Embryonic facial prominence (tissue), 1 donor: ENCODE measurements at regions not wholly inside any gene's neighbourhood (a gene's known extent, or its start where the extent isn't known, plus 50 kb on each side); places are given as distances from the start of the nearest gene placed in this dataset.
"Not testable (repeated sequence)": the region's sequence is repeated elsewhere in the genome, so short reads cannot be mapped to it uniquely, and the experiment has no call there.

Experiments
- DNase-seq: peaks from one replicate; pipeline ENCODE4 v3.0.0-alpha.2; 2016; ENCODE audit errors: extremely low spot score

DNA sequence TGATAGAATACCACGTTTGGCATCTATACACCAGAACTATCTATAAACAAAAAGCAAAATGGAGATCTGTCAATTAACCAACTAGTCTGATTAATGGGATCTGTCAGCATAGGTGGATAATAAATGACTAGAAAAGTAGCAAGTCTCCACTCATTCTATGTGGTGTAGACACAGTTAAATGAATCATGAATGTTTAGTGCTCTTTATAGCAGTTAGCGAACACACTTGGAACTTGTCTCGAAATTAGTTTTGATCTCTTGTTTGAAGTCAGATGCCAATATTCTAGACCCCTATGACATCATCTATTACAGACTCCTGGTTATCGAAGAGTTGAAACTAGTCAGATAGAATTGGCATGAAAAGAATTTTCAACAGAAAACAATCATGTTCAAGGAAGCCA is 259.7 kb downstream of the AHR start:
- DNase-seq, result no peak

DNA sequence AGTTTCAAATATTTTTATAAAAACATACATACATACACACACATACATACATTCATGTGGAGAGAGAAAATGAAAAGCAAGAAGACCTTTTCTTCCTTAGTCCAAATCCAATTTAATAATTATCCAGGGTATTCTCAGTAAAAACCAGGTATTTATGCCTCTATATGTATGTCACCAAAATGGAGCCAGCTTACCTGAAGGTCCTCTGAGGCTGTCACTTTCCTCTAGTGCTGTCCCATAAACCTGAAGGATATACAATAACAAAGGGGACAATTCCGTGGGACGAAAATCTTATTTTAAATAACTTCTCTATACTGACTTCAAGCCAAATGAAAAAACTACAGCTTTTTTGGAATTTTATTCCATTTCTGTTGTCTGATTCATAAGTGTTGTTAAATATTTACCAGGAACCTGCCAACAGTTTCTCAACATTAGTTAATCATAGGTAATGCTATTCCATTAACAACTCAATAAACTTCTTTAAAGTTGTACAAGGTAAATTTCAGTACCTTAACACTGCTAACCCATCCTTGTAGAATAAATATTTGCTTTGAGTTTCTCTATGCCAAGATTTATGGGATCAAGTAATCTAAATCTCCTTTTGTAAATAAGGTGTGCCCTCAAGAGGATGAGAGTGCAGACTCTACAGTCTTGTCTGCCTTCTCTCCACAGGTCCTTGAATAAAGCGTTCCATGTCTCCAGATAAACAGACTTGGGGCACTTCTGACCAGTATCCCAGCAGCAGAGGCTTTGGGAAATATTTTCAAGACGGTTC is 260.3 kb downstream of the AHR start:
- DNase-seq, result no peak

- no peak for DNase-seq
These were observed 260.9 kb downstream of the AHR start for GRCh38 chr7:17559388-17559787.

- no peak for DNase-seq
These were observed 262.1 kb downstream of the AHR start for GRCh38 chr7:17560516-17560915.

DNA sequence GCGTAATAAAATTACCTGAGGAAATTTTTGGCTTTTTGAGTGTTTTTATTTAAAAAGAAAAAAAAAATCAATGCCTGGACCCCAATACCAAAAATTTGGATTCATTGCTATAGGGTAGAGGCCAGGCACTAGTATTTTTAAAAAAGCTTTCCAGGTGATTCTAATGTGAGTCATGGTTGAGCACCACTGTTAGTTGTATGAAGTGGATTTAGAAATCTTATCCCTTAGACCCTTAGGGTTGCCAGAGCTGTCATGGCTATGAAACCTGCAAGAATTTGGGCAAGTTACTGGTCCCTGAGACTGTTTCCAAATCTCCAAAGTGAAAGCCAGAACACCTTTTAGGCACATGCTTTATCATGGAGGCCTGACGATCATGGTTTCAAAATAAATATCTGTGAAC is 262.5 kb downstream of the AHR start:
- no peak for DNase-seq

- DNase-seq, result no peak
These were observed 266.3 kb downstream of the AHR start for GRCh38 chr7:17564678-17565212.

- no peak for DNase-seq
These were observed 281.7 kb downstream of the AHR start for GRCh38 chr7:17580141-17580540.

- peak; percentile 40 for DNase-seq
These were observed 282.4 kb downstream of the AHR start for GRCh38 chr7:17580856-17581255.

DNA sequence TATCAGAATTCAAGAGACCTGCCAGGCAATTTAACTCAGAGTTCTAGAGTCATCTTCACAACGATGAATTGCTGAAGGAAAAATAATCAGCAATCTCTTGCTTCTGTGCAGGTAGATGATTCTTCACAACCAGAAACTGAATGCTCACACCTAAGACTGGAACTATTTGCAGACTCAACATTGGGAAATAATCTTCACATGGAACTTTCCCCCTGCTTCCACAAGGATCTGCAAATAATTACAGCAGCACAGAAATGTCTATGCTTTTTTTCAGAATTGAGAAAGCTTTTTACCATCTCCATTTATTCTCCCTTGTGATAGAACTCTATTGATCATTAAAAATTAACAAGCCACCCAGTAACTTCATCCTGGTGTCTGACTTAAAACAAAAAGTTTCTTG is 282.8 kb downstream of the AHR start:
- no peak for DNase-seq

- DNase-seq, result not testable (repeated sequence)
These were observed 284.2 kb downstream of the AHR start for GRCh38 chr7:17582696-17583095.

- DNase-seq, result no peak
These were observed 285.3 kb downstream of the AHR start for GRCh38 chr7:17583786-17584185.

GRCh38 chr7:17584822-17585221 is 286.4 kb downstream of the AHR start:
- no peak for DNase-seq

- DNase-seq, result no peak
These were observed 288.3 kb downstream of the AHR start for GRCh38 chr7:17586711-17587110.

DNA sequence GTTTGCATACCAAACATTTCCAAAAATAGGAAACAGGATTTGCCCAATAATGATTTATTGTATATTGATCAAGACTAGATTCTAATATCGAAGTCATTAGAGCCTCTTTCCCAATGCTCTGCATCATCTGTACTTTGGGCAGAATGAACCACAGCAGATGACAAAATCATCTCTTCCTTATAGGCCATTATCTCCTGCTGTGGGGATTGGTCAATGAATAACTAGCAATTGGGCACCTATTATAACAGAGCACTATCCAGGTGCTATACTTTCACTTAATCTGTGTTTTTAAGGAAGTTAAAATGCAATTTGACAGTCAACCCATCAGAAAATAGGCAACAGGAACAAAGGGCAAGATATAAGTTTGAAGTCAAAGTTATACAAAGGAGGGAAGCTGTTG is 290.3 kb downstream of the AHR start:
- DNase-seq, result no peak

DNA sequence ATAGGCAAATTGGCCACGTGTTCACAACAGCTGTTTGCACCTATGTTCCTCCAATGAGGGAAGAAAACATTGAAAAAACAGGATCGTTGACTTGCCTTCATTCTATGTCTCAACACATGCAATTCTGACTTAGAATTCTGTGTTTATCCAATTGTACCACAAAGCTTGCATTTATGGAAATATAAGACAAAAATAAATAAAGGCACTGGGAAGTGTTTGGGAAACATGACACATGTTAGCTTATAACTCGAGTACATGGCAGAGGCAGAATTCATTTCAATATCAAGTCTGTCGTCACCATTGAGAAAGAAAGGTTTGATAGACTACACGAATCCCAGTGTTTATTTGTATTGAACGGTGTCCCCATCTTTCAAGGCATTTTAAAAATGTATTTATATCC is 291.2 kb downstream of the AHR start:
- DNase-seq, result no peak

- no peak for DNase-seq
These were observed 291.8 kb downstream of the AHR start for GRCh38 chr7:17590221-17590620.

DNA sequence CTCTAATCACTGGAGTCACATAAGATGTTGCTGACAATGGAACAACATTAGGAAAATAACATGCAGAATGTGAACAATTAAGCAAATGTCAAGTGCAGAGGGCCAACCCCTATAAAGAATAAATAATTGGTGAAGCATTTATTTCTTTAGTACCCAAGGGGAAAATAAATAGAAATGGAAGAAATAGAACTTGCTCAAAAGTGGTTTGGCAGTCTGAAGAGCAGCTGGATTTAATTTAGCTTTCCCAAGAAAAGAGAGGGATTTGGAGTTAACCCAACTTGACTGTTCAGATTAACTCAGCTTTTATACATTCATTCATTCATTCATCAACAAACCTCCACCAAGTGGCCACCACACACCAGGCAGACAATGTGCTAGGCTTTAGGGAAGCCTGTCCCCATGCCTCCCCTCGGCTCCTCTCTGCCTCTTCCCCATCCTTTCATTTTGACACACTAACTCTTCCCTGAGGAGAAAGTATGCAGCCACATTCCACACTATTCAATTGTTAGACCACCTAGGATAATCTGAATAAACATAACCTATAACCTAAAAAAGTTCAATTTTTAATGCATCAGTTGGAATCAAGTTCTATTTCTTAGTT is 295.5 kb downstream of the AHR start:
- DNase-seq, result peak; percentile 35

GRCh38 chr7:17595546-17595945 is 297.1 kb downstream of the AHR start:
- DNase-seq, result no peak

GRCh38 chr7:17598305-17598704 is 299.9 kb downstream of the AHR start:
- no peak for DNase-seq

- no peak for DNase-seq
These were observed 300.4 kb downstream of the AHR start for GRCh38 chr7:17598846-17599245.

DNA sequence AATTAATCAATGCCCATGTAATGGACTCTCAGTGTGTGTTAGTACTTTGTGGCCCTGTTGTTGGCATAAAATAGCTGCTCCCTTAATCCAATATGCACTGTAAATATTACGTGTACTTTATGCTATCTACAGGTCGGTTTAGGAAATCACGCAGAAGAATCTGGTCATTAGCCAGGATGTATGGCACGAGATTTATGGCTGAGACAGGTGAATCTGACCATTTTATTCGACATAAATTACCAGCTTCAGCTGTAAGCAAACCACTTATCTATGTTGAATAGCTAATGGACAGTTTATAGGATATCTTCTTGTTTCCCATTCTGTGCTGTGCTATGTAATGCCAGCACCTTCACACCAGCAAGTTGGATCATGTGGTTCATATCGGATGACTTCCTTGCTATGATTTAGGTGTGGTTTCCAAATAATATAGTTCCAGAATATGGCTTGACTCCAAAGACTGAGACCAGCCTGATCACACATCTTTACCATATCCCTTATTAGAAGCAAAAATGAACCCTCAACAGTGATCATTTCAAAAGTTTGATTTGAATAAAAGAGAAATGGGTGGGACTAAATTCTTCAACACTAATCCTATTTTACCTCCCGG is 301.4 kb downstream of the AHR start:
- no peak for DNase-seq

- no peak for DNase-seq
These were observed 301.9 kb downstream of the AHR start for GRCh38 chr7:17600340-17600752.

- DNase-seq, result no peak
These were observed 303.5 kb downstream of the AHR start for GRCh38 chr7:17601921-17602320.
